GM21526 (cell line): ENCODE measurements at regions not wholly inside any gene's neighbourhood (a gene's known extent, or its start where the extent isn't known, plus 50 kb on each side); places are given as distances from the start of the nearest gene placed in this dataset.
"Not testable (repeated sequence)": the region's sequence is repeated elsewhere in the genome, so short reads cannot be mapped to it uniquely, and the experiment has no call there.

Experiments
- ATAC-seq: cut with Tn5 transposase; IDR thresholded peaks from one replicate; pipeline ENCODE4 v1.9.1; 2021; ENCODE audit warnings: moderate library complexity; ENCODE audit not compliant: unreplicated experiment, low FRiP score

DNA sequence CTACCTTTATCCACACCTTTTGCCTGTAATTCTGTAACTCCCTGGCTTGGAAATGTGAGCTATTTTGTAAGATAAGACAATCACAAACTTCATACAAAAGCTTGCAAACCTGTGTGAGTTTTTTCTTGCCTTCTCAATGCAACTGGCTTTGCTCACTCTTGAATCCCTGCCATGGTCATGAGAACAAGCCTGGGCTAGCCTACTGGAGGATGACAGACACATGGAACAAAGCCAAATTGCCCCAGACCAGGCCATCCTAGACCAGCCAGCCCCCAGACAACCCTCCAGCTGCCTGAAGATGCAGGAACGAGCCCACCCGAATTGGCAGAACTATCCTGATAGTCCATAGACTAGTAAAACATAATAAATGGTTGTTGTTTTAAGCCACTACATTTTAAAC is 466.6 kb upstream of the ERCC4 start:
- ATAC-seq = no peak

DNA sequence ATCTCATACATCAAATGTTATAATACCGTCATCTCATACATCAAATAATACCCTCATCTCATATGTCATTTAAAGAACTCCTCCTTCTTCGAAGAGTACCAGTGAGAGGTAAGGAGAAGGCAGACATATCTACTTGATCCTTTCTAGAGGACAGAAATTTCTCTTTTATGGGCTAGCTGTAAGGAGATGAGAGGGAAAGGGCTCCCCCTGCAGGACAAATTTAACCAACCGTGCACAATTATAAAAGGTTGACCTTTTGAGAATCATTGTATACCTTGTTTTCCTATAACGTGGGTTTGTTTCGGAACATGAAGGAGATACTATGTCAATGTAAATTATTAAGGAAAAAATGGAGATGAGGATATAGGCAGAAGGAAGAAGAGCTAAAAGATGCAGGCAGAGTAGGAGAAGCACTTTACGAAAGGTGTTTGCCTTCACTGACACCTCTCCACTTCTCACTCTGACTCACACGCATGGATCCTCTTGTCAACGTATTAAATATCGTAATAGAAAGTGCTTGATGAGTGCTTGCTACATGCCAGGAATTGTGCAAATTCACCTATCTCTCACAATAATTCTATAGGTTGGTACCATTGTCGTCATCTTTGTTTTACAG is 465.9 kb upstream of the ERCC4 start:
- no peak for ATAC-seq

DNA sequence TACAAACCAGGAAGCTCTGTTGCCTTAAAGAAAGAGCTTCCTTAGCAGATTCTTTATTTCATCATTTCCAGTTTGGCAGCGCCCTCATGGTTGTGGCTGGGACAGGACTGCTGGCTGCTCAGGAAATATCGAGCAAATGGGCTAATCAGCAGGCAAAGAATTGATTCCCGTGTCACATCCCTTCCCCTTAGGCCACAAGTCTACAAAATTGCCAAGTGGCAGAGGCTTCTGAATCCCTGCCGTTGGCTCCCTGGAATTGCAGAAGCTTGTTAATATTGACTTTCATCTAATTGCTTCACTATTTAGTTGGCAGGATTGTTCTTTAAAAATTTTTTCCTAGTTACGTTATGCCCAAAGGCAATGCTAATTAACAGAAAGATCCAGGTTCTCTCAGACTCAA is 456.3 kb upstream of the ERCC4 start:
- no peak for ATAC-seq

DNA sequence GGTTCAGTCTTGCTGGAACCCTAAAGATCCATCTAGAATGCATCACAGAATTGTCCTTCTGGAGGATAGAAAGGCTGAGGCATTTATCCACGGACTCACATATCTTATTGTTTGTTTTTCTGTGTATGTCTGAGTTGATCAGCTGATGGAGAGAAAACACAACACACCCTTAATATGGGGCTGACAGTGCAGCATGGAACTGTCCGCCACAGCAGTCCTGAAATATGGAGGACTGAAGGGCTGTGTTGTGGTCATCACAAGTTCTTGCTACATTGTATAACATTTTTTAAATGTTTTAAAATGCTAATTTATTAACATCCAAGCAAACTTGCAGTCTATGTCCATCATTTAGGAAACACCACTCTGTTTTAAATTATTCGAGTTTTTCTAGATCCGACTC is 448.9 kb upstream of the ERCC4 start:
- ATAC-seq = no peak

DNA sequence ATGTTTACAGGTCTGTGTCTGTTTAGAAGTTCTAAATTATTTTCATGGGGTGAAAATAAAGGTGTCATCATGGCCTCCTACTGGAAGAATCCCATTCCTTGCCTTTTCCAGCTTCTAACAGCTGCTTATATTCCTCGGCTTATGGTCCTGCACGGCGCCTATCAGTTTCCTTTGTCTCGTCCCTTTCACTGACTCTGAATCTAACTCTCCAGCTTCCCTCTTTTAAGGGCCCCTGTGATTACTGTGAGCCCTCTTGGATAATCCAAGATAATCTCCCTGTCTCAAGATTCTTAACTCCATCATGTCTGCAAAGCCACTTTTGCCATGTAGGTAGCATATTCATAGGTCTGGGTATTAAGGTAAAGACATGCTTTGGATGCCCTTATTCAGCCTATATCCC is 441.0 kb upstream of the ERCC4 start:
- ATAC-seq = no peak

DNA sequence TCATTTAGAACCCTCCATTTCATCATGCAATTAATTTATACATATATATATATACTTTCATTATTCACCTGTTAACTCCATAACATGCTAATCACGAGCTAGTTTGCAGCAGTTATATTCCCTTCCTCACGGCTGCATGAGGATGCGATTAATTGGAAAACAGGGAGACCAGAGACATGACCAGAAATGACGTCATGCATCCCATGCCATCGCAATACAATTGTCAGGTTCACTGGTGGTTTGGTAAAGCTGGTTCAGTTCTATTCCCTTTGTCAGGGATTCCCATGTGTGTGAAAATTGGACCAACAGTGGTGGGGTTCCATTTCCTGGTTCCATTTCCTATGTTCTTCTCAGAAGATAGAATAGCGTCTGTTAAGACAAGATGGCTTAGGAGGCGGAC is 440.4 kb upstream of the ERCC4 start:
- ATAC-seq = no peak

DNA sequence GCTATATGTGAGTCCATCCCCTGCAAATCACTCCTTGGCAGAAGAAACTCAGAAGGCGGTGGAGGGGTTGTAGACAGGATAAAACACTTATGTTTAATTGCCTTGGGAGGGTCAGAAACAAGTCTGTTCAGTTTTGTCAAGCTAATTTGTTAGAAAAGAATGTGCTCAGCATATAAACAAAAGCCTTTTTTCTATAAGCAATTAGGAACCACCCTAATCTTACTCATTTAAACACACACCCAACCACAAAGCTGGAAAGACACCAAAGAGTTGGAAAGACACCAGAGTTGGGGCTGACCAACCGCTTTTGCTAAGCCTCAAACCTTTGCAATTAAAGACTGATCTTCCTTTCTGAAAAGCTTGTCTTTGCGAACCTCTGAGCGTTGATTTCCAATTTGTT is 439.2 kb upstream of the ERCC4 start:
- no peak for ATAC-seq

DNA sequence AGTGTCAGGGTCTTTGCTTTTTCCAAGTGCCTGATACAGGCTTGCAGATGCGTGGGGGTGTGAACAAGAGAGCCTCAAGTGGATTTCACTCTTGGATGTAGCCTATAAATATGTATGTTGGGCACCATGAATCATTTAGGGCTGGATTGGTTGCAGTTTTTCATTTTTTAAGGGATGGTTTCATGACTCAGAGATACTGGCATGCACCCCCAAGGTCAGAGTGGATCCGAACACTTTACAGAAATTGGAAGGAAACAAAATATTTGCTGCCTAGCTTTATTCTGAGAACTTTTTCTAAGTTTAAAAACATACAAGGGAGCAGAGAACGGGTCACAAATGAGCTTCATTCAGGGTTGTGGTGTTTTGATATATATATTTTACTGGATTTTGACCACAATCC is 436.8 kb upstream of the ERCC4 start:
- ATAC-seq = no peak

DNA sequence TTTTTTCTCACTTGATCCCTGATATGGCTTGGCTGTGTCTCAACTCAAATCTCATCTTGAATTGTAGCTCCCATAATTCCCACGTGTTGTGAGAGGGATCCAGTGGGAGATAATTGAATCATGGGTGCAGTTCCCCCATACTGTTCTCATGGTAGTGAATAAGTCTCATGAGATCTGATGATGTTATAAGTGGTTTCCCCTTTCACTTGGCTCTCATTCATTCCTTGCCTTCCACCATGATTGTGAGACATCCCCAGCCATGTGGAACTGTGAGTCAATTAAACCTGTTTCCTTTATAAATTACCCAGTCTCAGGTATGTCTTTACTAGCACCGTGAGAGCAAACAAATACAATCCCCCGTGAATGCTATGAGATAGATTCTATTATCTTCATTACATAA is 430.5 kb upstream of the ERCC4 start:
- ATAC-seq = not testable (repeated sequence)

DNA sequence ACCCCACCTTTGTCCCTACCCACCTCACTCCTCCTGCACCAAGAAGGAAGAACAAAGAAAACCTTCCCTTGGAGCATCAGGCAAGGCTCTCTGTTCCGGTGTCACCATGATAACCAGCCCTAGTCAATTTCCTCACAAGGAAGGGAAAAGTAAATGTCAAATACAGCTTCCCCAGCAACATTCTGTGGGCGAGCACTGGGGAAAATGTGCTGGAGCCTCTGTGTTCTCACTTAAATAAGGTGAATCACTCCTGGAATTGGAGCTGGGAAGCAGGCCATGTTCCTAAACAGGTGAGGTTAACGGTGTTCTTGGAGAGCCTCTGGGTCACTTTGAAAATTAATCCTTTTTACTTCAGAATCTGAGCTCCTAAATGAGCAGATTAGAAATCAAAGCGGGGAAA is 427.9 kb upstream of the ERCC4 start:
- no peak for ATAC-seq

DNA sequence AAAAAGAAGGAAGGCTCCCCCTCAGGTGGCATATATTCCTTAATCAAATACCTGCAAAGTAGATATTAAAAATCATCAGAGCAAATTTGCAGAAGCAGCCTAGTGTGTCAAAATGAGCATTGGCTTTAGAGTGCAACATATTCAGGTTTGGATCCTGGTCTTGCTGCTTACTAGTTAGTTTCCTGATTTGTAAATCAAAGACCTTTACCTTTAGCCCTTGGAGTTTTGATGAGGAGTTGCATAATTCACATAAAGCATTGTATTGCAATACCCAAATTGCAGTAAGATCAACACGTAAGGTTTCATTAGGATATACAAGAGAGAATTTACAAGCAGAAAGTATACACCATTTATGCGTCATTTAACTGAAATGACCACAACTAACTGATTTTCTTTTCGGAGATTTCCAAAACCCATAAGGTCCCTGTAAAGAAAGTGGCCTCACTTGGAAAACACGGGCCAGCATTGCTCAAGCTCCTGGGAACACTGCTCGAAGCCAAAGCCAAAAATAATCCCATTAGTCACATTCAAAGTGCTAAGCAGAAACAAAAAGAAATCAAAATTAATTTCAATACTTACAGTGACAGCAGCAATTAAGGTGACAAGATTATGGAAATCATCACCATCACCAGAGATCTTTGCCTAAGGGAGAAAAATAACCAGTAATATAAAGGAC is 415.9 kb upstream of the ERCC4 start:
- ATAC-seq = no peak

DNA sequence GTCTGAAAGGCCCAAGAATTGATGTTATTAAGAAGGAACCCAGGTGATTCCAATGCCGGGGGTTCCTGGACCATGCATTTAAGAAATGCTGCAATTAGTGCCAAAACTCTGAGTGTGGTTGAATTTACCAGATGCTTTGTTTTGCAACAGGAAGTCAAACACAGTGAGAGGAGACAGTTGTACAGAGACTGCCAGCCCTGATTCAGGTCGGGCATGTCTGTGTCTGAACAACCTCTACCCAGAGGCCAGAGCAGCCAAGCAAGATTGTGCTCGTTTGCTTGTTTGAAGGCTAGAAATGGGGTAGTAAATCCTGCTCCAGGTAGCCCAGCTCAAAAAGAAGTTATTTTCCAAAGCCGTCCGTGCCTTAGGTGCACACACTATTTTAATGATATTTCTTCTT is 412.4 kb upstream of the ERCC4 start:
- ATAC-seq = no peak

DNA sequence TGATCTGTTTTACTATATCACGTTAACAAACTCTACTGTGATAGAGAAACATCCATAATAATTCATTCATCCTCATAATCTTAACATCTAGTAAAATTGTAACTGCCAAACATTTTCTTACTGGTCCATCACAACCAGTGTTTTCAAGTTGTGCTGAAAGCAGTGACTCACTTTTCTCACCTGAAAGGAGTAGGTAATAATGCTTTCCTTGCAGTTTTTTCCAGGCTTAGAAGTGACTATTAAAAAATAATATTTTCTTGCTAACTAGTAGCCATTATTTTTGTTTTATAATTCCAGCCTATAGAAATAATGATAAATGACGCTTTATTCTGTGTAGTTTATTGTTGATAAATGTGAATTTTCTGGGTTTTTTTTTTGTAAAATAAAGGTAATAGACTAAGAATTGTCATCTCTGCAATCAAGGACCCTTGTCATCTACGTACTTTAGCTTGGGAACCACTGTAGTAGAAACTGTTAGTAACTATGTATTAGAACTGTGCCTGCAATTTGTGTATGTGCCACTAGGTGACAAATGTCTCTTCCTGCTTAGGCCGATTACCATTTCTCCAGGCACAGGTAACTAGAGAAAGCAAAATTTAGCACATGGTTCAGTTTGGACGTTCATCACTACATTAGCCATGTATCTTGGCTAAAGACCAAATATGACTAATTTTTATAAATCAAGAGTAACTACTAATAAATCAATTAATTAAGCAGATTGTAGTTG is 409.4 kb upstream of the ERCC4 start:
- ATAC-seq = no peak

DNA sequence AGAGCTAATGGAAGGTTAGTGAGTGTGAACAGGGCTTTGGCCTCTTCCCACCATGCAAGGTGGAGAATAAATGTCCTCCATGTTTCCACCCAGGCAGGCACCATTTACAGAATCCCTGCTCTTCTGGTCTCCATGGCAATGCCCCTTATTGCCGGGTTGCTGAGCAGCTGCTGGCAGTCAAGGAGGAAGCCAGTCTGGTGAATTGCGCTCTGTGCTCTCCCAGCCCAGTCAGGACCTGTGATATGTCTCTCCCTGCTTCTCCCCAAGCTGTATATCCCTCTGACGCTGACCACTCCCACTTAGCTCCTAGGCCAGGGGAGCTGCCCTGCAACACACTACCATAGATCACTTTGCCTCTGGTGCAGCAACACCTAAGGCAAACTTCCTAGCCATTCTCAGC is 402.1 kb upstream of the ERCC4 start:
- no peak for ATAC-seq

DNA sequence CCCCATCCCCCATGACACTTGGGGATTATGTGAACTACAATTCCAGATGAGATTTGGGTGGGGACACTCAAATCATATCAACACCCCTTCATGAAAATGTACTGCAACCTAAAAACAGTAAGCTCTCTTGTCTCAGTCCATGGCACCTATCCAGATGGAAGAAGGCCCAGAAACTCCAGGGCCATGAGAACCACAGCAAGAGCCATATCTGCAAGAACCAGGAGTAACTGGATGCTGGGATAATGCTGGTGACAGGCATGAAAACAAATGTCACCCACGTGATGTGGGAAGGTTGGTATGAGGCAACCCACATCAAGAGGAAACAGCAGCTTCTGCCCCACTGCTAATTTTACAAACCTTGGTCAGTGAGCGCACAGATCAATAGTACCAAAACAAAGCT is 400.1 kb upstream of the ERCC4 start:
- no peak for ATAC-seq

DNA sequence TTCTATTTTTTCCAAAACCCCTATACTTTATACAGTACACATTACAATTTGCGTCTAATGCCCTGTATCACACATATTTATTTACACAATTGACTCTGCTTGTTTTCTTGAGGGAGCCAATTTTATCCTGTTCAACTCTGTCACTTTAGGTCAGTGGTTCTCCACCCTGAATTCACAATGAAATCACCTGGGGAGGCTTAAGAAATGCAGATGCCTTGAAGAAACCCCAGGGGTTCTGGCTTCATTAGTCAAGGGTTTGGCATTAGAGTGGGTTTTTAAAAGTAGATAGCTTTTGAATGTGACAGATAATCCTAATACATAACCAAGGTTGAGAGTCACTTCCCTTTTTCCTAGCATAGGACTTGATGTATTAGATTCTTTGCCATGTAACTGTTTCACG is 398.6 kb upstream of the ERCC4 start:
- ATAC-seq = no peak

DNA sequence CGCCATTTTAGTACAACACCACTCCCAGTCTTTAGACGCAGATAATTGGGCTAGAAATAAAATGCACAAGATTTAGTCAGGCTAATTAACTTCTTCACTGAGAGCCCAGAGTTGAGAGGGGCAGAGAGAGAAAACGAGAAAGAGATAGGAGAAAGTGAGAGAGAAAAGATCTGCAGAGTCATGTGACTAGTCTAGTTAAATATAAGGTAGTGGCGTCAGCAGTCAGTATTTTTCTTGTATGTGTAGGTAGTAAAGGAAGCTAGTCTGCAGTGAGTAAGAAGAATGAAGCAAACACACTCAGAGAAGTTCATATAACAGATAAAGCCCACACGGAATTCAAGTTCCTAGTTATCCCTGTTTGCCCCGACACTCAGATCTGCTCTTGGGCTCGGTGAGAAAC is 392.6 kb upstream of the ERCC4 start:
- no peak for ATAC-seq

DNA sequence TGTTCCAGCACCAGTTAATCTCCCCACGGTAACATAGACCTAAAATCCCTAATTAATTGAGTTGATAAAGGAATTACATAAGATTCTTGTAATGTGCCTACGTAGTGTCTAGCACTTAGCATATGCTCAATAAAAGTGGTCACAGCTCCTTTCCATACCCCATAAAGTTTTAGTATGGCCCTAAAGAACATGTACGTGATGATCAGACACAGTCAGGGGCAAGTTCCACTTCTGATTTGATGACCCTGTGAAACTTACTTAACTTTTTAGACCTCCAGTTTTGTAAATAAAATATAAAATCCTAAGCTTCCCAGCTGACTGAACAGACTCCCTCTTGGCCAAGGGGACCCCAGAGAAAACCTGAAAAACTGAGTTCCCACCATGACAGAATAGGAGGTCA is 391.3 kb upstream of the ERCC4 start:
- ATAC-seq = no peak

DNA sequence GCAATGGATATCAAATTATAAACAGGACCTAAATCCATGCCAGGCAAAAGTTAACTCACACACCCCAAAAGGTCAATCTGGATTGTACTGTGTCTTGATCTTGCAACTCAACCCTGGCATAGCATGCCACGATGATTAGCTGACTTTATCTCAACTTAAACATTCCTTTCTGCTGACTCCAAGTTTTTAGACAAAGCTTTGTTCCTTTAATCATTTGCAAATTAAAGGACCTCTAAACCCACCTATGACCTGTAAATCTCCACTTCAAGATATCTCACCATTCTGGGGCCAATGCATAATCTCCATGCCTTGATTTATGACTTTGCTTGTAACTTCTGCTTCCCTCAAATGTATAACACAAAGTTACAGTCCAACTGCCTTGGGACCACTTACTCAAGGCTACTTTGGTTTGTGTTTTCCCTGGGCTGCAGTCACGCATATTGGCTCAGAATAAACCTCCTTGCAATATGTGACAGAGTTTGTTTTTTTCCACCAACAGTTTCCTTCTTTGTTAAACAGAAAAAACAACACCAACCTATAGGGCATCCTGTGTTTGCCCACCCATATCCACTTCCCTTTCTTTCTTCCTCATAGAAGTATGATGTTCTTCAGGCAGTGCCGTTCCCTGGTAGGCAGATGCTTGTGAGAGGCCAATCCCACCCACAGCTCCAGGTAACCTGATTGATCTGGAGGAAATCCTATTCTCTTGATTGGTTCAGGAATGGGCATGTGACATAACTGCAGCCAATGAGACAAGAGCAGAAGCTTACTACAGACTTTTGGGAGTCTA is 390.6 kb upstream of the ERCC4 start:
- no peak for ATAC-seq

DNA sequence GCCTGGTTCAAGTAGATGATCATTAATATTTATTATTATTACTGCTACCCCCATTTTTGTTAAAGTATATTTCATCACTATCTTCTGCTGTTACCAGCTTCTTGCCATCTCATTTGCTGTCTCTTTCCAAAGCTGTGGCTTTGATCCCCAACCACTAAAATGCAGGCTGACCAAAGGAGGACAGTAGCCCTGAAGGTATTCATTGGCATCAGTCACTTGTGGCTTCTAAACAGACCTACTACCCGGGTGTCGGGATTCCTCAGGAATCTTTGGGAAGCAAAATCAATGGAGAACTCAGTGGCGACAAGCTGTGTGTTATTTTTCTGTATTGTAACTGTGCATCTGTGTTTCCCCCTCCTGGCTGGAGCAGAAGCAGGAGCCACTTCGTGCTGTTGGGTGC is 379.2 kb upstream of the ERCC4 start:
- ATAC-seq = no peak

DNA sequence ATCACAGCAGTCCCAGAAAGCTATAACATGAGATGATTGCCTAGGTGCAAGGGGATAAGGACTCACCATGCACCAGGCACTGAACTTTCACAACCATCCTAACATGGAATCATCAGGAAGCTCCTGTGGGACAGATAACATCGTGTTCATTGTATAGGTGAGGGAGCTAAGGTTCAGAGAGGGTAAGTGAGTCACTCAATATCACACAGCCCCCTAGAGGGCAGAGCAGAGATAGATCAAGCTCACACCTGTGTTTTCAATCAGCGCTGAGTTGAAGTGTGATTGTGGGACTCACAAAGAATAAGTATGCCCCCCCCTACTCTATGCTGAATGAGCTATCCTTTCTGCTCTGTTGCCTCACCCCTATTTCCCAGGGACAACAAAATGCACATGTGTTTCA is 377.7 kb upstream of the ERCC4 start:
- ATAC-seq = no peak
